ENCODE measurements at regions not wholly inside any gene's neighbourhood (a gene's known extent, or its start where the extent isn't known, plus 50 kb on each side); places are given as distances from the start of the nearest gene placed in this dataset.

DNA sequence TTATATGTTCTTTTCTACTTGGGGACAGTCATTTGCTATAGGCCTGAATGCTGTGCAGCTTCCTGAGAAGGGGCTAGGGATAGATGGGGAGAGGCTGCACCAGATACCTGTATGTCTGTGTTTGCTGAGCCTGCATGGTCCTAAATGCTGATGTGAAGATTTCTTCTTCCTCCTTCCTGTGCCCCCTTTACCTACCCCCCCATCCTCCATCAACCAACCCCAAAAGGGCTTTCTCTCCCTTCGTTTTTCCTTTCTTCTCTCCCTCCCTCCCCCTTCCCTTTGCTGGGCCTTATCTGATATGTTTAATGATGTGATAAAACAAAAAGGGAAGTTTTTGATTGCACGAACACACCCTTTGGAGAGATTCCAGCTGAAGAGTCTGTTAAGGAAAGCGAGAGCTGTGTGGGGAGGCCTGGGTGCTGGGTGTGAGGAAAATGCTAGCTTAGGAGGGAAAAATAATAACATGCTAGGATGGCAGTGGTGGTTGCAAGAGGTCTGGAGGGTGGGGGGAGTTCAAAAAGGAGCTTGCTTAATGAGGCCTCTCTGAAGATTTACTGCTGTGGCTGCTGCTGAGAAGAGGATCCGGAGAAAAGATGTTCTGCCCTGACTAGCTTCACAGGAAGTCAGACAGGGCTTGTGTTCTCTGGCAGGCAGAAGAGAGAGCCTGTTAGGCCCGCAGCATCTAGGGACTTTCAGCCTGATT lies 101.8 kb downstream of the SAMD9 start:
- no peak for DNase-seq (ENCODE audit: low read depth in 3 of 3, low spot score in 1 of 3)

DNA sequence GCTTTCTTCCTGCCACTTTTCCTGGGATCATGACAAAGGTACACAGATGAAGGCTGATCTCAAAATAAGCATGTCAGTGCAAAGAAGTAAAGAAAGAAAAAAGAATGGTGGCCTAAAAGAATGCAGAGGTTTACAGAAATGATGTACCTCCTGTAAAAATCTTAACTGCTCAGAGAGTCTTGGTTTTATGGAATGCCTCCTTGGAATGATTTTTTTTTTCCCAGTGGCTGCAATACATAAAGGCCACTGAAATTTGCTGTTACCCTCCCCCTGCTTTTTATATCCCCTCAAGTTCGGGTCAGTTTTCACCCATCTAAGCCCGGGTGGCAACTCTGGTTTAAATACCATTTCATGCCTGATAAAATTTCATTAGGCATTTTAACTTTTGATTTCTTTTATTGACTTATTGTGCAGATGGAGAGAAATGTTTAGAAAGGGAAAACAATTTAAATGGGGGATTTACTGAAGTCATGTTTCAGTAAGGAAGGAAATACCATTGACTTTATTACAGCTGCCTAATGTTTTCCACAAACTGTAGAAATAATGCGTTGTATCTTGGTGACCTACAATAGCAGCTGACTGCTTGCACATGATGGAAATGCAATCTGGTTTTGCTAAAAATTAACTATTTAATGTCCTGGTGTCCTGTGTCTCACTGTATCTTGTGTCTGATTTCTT lies 102.5 kb downstream of the SAMD9 start:
- DNase-seq (ENCODE audit: low read depth in 3 of 3, low spot score in 1 of 3), result no peak

DNA sequence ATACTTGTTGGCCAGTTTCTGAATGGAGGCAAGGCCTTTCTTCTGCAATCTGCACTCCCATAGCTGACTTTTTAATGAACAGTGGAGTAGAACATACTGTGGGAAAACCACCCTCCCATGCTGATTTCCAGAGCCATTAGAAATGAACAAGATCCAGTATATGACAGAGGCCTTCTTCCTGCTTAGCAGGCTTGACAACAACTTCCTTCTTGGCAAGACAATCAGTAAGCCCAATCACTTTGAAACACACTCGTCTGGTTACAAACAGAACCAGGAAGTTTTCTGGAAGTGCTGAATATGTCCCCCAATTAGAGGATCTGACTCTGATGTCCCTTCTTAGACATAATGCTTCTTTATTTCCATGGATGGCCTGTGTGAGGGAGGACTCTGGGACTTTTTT lies 103.4 kb downstream of the SAMD9 start:
- no peak for DNase-seq (ENCODE audit: low read depth in 3 of 3, low spot score in 1 of 3)

DNA sequence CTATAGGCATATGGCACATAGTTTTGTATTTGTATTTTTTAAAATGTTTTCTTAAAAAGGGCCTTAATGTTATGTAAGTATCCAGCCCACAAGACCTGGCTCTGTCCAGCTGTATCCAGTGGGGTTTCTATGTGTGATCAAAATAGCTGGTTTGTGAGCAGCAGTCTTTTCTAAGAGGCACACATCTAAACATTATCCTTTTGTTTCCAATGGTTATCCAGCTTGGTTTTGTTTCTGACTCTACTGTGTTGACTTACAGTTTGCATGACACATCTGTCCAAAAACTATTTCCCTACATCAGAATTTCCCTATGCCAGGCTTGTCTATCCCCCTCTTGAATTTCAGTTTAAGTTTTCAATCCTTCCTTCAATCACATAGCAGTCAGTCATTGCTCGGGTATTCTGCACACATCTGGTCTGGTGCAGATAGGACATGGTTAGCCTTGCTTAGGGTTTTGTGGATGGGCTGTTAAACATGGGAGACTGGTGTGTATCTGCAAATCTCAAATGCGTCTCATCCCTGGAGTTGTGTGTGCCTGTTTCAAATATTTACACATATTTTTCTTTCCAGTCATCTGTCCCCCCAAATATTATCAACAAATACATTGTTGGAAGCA lies 104.2 kb downstream of the SAMD9 start:
- DNase-seq (ENCODE audit: low read depth in 3 of 3, low spot score in 1 of 3), result no peak

DNA sequence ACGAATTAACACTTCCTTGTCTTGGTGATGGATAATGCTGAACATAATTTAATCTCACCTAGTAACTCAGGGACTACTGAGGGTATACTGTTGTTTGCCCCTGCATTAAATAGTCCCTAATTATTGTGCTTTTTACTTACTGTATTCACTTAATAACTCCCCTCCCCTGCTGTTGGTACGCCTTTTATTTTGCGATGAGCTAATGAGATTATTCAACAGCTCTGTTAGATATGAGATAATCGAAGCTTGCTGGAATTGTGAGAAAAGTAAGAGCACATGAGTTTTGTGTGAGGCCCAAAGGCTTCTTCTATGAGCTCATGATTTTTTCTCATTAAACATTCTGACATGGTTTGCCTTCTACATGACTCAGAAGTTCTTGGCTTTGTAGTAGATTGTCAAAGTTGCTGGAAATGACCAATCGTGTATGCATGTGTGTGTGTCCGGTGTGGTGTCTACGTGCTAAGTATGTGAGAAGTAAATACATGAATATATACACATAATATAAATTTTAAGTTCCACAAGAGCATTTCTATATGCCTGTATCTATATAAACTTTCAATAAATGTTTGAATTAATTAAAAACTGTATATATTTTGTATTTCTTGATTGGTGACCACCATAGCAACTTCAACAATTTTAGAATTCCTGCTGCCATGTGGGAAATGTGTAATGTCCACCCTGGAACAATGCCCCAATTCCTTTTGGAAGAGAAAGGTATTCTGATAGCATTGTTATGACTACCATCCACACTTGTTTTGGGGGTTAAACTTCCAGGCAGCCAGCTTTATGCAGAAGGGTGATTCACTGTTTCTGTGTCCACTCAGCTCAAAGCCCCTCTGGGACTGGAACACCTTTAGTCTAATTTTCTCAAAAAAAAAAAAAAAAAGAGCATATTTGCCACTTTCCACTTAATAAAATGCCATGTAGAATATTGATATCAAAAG lies 106.2 kb downstream of the SAMD9 start:
- no peak for DNase-seq (ENCODE audit: low read depth in 3 of 3, low spot score in 1 of 3)

DNA sequence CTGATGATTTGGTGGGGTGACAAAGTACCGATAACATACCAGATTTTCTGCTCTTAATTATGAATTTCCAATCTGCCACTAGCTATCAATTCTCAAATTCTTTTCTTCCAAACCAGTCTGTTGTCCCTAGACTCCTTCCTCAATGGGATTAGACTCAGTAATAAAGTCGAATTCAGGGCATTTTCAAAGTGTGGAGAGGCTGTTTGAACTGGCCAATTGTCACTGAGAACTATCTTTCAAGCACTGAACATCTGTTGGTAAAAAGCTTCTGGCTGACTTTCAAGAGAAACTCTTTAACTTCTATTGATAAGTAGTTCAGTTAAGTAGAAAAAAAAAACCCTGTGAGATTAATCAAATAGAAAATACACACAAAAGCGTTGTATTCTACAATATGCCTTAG lies 108.9 kb downstream of the SAMD9 start:
- DNase-seq (ENCODE audit: low read depth in 3 of 3, low spot score in 1 of 3), result no peak

DNA sequence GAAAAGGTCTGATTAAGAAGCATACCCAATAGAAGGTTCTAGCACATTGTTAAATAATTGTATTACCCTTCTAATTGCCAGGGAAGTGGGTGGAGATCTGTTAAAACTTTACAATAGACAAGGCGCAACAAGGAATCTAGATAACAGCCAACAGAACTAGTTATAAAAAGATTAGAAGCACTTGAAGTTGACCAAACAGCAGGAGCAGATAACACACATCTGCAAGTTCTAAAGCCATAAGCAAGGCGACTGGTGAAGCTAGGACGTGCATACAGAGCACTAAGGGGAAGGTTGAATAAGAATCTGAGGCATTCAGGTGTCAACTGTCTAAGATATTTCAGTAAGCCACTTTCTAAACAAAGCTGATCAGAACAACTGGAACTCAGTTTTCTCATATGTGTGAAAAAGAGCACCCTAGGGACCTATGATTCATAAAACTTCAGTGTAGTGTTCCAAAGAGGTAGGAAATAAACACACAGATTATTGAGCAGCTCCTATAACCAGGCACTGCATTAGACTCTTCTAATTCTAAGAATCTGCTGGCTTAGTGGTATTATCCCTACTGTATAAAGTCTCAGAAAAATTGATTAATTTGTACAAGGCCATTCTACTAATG lies 111.2 kb downstream of the SAMD9 start:
- no peak for DNase-seq (ENCODE audit: low read depth in 3 of 3, low spot score in 1 of 3)

DNA sequence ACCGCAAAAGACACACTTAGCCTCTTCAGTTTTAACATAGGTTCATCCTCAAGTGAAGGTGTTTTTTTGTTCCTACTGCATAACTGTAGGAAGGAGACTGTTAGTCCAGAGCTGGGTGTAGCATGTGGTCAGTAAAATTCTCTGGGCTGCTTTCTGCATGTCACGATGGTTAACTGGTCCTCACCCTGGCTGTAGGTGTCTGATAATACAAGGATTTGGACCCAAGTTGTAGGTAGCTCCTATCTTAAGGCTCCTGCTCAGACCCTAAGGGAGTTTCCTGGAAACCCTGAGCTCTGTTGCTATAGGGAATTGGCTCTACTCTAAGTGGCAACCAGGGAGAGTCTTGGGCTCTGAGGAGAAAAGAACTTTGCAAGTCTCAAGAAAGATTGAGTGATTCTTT lies 112.9 kb downstream of the SAMD9 start:
- no peak for DNase-seq (ENCODE audit: low read depth in 3 of 3, low spot score in 1 of 3)

DNA sequence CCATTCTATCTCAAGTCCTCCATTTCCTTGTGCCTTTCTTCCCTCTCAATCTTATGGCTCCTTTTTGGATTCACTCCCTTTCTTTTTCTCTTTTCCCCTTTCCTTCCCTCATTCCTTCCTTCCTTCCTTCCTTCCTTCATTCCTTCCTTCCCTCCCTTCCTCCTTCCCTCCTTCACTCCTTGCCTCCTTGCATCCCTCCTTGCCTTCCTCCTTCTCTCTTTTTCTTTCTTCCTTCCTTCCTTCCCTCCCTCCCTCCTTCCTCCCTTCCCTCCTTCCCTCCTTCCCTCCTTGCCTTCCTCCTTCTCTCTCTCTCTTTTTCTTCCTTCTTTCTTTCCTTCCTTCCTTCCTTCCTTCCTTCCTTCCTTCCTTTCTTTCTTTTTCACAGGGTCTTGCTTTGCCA lies 120.1 kb downstream of the SAMD9 start:
- DNase-seq (ENCODE audit: low read depth in 3 of 3, low spot score in 1 of 3), result no peak

DNA sequence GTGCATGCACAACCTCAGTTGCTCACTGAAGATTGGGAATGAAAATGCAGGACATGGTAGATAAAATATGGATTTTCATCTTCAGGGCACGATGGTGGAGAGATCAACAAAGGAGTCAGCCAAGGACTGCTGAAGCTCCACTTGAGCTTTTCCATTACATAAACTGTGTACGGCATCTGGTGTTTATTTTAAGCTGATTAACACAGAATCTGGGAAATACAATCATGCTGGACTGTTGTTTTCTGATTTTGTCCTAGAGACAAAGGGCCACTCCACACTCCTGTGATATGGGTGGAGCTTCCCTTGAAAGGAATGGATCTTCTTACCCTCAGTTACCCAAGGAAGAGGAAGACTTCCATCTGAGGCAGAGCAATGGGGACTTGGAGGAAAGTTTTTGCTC lies 120.6 kb downstream of the SAMD9 start:
- no peak for DNase-seq (ENCODE audit: low read depth in 3 of 3, low spot score in 1 of 3)

DNA sequence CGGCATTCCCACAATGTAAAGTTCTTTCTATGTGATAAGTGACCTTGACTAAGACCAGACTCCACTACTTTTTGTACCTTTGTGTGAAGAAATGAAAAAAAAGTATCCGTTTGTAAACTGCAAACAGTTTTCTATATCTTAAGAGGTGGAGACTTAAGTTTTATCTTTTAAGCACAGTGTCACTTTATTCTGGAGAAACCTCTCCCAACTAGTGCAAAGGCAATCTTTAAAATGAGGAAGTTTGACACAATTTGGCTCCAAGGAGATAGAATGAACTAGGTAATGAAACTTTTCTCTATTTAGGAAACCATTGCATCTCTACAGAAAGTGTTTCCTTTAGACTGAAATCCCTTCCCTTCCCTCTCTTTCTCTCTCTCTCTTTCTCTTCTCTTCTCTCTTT lies 122.9 kb downstream of the SAMD9 start:
- DNase-seq (ENCODE audit: low read depth in 3 of 3, low spot score in 1 of 3), result no peak

DNA sequence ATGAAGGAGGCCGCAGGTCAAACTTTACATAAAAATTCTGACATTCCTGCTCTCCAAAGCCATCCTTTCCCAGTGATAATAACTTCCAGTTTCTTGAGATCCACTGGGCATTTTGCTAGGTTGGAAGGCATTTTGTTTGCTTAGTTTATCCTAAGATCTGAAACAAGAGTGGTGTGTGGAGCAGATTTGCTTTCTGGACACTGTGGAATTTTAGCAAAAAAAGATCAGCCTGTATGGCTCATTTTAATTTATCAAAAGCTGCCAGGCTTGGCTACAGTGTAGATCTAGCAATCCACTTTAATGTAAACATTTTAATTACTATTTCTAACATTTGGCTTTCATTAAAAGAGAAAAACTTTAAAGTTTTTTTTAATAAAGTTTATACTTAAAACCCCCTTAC lies 124.8 kb downstream of the SAMD9 start:
- no peak for DNase-seq (ENCODE audit: low read depth in 3 of 3, low spot score in 1 of 3)

DNA sequence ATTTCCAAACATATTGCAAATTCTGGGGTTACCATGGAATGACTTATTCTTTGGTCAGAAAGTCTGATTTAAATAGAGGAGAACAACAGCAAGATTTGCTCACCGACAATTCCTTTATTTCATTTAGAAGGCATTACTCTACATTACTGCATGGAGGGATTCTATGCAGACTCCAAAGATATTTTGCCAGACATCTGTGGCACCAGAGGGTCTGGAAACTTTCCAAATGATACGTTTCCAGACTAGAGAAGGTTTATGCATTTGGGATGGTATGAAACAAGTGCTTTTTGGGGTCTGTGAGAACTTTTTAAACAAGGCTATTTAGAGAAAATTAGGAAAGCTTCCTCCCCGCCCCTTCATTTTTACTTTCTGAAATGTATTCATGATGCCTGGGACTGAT lies 125.3 kb downstream of the SAMD9 start:
- DNase-seq (ENCODE audit: low read depth in 3 of 3, low spot score in 1 of 3), result no peak

DNA sequence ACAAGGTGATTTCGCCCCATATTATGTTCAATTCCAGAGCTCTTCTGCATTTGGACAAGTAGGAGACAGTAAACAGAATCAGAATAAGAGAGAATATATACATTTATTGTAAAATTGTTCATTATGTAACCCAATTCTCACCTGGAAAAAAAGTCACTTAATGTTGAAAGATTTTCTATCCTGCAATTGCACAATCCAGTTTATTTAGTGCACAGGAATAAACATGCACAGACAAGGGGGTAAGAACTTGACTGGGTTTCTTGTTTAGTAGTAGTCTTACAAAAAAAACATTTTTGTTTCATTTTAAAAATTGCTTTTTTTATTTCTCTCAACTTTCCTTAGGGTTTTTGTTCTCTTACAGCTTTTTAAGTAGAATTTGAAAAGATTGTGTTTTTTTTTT lies 126.6 kb downstream of the SAMD9 start:
- no peak for DNase-seq (ENCODE audit: low read depth in 3 of 3, low spot score in 1 of 3)

DNA sequence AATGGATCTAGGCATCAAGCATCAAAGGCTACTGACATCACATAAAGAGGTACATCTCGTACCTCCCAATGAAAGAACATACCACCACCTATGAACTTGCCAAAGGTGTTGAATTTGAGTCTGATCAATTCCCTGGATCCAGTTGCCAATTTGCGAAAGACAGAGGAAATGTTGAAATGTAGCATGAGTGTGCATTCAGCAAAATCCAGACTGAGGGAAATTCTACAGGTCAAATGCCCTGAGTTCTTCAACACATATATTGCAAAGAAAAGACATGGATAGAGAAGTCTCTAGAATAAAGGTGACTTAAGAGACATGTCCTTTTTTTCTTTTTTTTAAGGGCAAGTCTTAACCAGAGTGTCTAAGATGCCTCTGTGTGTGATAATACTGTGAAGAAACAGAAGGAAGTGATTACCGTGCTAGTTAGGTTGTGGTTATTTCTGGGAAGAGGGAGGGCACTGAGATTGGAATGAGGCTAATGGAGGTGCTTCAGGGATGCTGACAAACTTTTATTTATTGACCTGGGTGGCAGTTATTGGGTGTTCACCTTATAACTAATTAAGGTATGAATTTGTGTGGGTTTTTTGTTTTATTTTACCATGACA lies 128.7 kb downstream of the SAMD9 start:
- no peak for DNase-seq (ENCODE audit: low read depth in 3 of 3, low spot score in 1 of 3)

DNA sequence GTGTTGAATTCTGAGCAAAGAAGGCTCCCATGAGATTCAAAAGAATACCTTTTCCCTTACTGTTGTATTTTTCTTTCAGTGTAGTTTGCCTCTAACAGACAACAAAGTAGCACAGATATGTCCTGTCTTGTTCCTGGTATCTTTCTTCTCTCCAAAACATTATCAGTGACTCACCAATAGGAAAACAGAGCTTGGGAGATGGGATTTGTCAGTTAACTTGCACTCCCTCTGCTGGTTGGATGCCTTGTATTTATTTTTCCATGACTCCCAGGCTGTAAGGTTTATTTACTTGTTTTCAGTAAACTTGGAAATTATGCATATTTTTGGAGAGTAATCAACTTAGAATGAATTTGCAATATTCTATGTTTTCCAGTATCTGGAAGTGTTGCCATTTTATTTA lies 129.7 kb downstream of the SAMD9 start:
- DNase-seq (ENCODE audit: low read depth in 3 of 3, low spot score in 1 of 3), result no peak

DNA sequence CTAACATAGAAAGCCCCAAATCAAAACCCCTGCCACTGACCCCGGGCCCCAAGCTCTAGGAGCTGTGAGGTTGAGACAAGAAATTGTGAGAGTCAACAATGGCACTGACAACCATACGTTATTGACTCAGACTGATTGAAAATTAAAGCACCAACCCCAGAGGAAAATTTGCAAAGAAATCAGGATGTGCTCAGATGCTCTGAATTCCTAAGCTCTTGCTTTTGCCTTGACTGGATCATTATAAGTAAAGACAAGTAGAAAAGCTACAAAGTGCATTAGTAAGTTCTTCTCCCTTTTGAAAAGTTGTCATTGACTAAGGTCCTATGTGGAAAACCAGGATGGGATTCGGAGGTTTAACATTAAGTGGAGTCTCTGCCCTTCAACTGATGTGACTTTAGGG lies 130.2 kb downstream of the SAMD9 start:
- no peak for DNase-seq (ENCODE audit: low read depth in 3 of 3, low spot score in 1 of 3)

DNA sequence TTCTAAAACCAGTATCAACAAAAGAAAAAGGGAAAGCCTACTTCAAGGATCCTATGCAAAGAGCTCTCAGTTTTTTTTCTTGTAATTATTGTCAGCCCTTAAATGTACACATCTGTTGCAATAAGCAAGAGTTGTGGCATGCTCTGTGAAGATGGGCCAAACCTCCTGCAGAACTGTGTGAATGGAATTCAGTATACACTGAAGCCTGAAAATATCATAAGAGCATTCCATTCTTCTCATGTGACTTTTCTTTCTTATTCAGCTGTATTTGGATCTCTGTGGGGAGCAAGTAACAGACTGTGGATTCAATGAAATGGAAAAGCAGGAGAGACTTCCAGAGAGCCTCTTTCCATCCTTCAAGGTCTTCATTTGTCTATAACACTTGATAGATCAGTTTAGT lies 130.7 kb downstream of the SAMD9 start:
- no peak for DNase-seq (ENCODE audit: low read depth in 3 of 3, low spot score in 1 of 3)

DNA sequence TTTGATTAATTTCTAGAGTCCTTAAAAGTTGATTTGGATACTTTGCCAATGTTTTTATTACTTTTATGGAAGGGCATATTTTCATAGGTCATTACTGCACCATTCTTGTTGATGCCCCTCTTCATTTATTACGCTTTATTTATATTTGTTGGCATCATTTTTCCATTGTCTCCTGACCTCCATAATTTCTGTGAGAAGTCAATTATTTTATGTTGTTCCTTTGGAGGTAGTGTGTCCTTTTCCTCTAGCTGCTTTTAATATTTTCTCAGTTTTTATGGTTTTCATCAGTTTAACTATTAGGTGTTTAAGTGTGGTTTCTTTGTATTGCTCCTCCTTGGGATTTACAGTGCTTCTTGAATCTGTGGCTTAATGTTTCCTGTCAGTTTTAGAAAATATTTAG lies 134.9 kb downstream of the SAMD9 start:
- DNase-seq (ENCODE audit: low read depth in 3 of 3, low spot score in 1 of 3), result no peak

DNA sequence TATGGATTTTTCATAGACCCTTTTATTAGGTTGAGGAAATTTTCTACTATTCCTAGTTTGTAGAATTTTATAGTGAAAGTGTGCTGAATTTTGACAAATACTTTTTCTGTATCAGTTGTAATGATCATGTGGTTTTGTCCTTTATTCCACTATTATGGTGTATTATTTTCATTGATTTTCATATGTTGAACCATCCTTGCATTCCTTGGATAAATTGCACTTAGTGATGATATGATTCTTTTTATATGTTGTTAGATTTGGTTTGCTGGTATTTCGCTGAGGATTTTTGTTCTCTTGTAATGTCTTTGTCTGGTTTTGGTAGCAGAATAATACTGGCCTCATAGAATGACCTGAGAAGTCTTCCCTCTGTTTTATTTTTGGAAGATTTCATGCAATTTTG lies 140.6 kb upstream of the CDK6 start:
- no peak for DNase-seq (ENCODE audit: low read depth in 3 of 3, low spot score in 1 of 3)

DNA sequence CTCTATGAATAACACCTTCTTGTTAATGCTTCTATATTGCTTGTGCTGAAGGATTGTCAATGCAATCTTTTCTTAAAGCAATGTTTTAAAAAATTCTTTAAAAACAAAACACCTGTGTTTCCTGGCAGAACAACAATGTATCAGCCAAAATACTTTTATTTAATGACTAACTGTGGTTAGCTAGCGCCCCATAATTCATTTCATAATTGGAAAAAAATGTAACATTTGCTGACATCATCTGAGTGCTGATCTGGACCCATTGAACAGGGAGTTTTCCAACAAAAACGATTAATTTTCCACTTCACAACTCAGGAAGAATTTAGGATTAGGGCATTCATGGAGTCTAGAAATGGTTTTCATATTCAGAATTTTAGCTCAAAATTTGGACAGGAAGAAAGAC lies 137.6 kb upstream of the CDK6 start:
- no peak for DNase-seq (ENCODE audit: low read depth in 3 of 3, low spot score in 1 of 3)

All from stimulated activated CD4-positive, alpha-beta T cell treated with anti-CD3 and anti-CD28 coated beads, TNF-alpha, amount 100 ng/mL, for 1 hour (primary cell).